Colonic mucosa (tissue), 4 donors: ENCODE measurements at regions not wholly inside any gene's neighbourhood (a gene's known extent, or its start where the extent isn't known, plus 50 kb on each side); places are given as distances from the start of the nearest gene placed in this dataset.

Experiments used
- DNase-seq: peaks from one replicate; pipeline ENCODE4 v3.0.0-alpha.2; 2020
- H3K27ac ChIP-seq: fragments of 200-600 bp; one replicate; pipeline ENCODE4 v1.8.0; 2021
- H3K27me3 ChIP-seq: fragments of 200-600 bp; one replicate; pipeline ENCODE4 v1.8.0; 2021
- H3K36me3 ChIP-seq: fragments of 200-600 bp; one replicate; pipeline ENCODE4 v1.8.0; 2021
- H3K4me1 ChIP-seq: fragments of 200-600 bp; one replicate; pipeline ENCODE4 v1.8.0; 2021; ENCODE audit warnings: mild to moderate bottlenecking
- H3K4me3 ChIP-seq: fragments of 200-600 bp; one replicate; pipeline ENCODE4 v1.8.0; 2021
- H3K9ac ChIP-seq, 2 donors: one replicate each; pipeline ENCODE4 v1.7.0; 2013; ENCODE audit warnings: control low read depth in 2 of 2, low read depth in 2 of 2, low read length in 2 of 2
- H3K9me3 ChIP-seq: fragments of 200-600 bp; one replicate; pipeline ENCODE4 v1.8.0; 2021
- intact Hi-C: fragments of 100-400 bp; cut with DNase I; formaldehyde crosslinking; loops from one replicate; pipeline ENCODE4 v1.14.1; 2022
- TF ChIP-seq, protein P1 (sequence below): fragments of 200-600 bp; IDR thresholded peaks from one replicate; pipeline ENCODE4 v1.8.0; 2022; ENCODE audit warnings: antibody characterized with exemption, mild to moderate bottlenecking
- donor health status: healthy.
- donor health status: DM: no; HTN: no; CAD: no.
- donor health status: DM: no; HTN: no; CAD: no.

DNA sequence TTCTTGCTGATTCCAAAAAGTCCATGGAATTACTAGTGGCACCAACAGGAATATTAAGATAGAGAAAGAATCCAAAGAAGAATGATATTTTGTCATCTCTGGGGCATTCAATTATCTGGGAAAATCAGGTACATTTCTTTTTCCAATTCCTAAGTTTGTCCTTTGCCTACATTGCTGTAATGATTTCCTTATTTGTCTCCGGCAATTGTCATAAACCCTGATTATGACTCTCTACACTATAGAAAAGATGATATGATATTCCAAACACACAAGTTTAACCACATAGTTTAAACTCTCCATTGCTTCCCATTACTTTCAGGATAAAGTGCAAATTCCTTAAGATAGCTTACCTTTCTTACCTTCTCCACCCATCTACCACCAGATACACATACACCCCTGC, 647.0 kb downstream of the PLPP3 start:
- Histone ChIP-seq H3K27me3 (no peaks in the 10 kb centered on the region), H3K9me3 (no peaks in the 10 kb centered on the region), H3K27ac (no peak overlapping the region), H3K9ac (no peak overlapping the region), H3K36me3 (no peaks in the 10 kb centered on the region), H3K4me3 (no peak overlapping the region), H3K4me1 (no peaks in the 10 kb centered on the region)
- DNase-seq = no peak
- TF ChIP-seq, protein P1, sequence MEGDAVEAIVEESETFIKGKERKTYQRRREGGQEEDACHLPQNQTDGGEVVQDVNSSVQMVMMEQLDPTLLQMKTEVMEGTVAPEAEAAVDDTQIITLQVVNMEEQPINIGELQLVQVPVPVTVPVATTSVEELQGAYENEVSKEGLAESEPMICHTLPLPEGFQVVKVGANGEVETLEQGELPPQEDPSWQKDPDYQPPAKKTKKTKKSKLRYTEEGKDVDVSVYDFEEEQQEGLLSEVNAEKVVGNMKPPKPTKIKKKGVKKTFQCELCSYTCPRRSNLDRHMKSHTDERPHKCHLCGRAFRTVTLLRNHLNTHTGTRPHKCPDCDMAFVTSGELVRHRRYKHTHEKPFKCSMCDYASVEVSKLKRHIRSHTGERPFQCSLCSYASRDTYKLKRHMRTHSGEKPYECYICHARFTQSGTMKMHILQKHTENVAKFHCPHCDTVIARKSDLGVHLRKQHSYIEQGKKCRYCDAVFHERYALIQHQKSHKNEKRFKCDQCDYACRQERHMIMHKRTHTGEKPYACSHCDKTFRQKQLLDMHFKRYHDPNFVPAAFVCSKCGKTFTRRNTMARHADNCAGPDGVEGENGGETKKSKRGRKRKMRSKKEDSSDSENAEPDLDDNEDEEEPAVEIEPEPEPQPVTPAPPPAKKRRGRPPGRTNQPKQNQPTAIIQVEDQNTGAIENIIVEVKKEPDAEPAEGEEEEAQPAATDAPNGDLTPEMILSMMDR = no peak
- intact Hi-C loops = no loop called here

DNA sequence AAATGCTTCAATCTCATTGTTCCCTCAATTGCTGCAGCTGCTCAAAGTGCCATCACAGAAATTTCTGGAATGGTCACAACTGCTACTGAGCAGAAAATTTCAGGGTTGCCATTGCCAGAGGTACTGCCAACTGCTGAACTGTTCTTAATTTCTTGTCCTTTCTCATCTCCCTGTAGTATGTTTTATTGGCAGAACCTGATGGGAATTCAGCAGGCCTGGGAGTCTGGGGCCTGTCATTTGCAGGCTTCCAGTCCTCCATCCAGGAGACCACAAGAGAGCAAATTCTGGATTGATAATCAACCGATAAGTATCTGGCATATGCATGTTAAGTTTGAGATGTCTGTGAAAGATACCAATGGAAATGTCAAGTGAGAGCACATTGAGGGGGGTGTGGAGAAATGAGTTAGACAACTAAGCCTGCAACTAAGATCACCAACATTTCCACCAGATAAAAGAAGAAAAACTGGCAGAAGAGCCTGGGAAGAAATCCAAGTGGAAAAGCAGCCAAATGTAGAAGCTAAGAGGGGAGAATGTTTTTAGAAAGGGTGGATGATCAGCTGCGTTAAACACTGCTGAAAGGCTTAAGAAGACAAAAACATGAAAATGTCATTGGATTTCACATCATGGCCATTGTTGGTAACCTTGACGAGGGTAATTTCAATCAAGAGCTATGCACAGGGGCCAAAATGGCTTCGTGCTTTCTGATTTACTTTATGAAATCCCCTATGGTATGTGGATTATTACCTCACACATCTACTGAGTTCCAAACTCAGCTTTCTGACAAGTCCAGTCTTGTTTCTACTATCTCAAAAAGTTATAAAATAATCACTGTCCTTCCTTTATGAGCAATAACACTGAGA, 648.1 kb downstream of the PLPP3 start:
- Histone ChIP-seq H3K9ac (no peak overlapping the region), H3K27ac (no peak overlapping the region), H3K27me3 (no peaks in the 10 kb centered on the region), H3K9me3 (no peaks in the 10 kb centered on the region), H3K36me3 (no peaks in the 10 kb centered on the region), H3K4me1 (no peaks in the 10 kb centered on the region), H3K4me3 (no peak overlapping the region)
- intact Hi-C loops = no loop called here
- DNase-seq = no peak
- TF ChIP-seq, protein P1 = no peak

DNA sequence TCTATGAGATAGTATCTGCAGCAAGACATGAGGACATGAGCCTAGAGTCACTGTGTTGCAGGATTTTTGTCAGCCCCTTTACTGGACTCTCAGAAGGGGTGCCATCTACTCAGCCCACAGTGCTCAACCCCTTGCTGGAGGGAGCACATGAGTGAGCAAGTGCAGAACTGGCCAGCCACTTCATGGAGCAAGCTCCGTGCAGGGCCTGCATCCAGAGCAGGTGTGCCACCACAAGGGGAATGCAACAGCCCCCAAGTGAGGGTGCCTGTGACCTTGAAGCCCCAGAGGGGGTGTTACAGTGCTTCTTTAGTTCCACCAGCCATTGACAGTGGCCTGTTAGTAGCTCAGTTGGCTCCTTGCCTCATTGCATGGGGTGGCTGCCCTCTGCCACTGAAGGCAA, 649.7 kb downstream of the PLPP3 start:
- no peak overlapping the region for H3K27ac ChIP-seq
- no peaks in the 10 kb centered on the region for H3K36me3 ChIP-seq
- TF ChIP-seq, protein P1 = no peak
- H3K9me3 ChIP-seq = no peaks in the 10 kb centered on the region
- no peak overlapping the region for H3K4me3 ChIP-seq
- DNase-seq = no peak
- H3K9ac ChIP-seq = no peak overlapping the region
- H3K27me3 ChIP-seq = no peaks in the 10 kb centered on the region
- no peaks in the 10 kb centered on the region for H3K4me1 ChIP-seq
- intact Hi-C loops = no loop called here

DNA sequence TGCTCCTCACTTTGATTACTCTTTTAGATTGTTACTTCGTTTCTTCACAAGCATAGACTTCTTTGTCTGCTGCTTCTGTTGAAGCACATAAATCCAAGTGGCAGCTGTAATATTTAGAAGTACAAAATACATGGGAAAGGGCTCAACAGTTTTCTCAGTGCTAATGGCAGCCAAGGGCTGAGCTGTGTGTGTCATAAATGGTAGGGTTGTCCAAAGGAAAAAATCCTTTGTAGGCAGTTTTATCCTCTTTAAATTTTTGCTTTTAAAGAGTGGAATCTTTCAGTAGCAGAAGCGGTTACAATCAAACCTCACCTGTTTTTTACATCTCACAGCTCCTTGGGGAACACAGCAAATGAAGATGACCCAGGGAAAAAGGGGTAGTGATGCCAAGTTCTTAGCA, 650.8 kb downstream of the PLPP3 start:
- H3K27ac ChIP-seq = no peak overlapping the region
- TF ChIP-seq, protein P1 = no peak
- H3K9ac ChIP-seq = no peak overlapping the region
- no peak overlapping the region for H3K4me3 ChIP-seq
- intact Hi-C loops = no loop called here
- H3K9me3 ChIP-seq = no peaks in the 10 kb centered on the region
- H3K36me3 ChIP-seq = no peaks in the 10 kb centered on the region
- no peaks in the 10 kb centered on the region for H3K27me3 ChIP-seq
- no peak for DNase-seq
- no peaks in the 10 kb centered on the region for H3K4me1 ChIP-seq

DNA sequence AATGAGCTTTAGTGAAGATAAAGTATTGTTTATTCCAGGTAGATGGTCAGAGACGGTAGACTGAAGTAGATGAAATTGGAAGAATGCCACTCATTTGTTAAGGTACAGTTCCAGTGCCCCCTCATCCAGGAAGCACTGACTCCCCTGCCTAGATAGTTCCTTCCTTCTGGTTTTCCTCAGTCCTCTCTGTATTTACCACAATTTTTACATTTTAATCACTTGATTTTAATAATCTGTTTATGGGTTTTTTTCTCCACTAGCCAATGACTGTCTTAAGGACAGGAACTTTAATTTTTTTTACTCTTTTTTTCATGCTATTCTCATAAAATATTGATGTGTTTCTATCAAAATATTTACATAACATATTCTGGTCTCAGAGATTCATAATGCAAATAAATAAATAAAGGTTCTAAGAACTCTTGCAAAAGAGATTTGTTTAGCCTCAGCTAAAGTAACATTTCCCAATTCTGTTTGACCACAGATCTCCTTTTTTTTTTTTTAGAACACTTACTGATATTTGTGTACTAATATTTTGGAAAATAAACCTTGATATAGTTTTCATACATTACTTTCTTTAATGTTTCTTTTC, 651.6 kb downstream of the PLPP3 start:
- no peak for DNase-seq
- H3K27me3 ChIP-seq = no peaks in the 10 kb centered on the region
- no peak overlapping the region for H3K4me3 ChIP-seq
- no peak overlapping the region for H3K9ac ChIP-seq
- H3K9me3 ChIP-seq = no peaks in the 10 kb centered on the region
- intact Hi-C loops = no loop called here
- TF ChIP-seq, protein P1 = no peak
- no peaks in the 10 kb centered on the region for H3K4me1 ChIP-seq
- no peak overlapping the region for H3K27ac ChIP-seq
- H3K36me3 ChIP-seq = no peaks in the 10 kb centered on the region
